GM12878 (cell line): ENCODE measurements at regions not wholly inside any gene's neighbourhood (a gene's known extent, or its start where the extent isn't known, plus 50 kb on each side); places are given as distances from the start of the nearest gene placed in this dataset.
"Not testable (repeated sequence)": the region's sequence is repeated elsewhere in the genome, so short reads cannot be mapped to it uniquely, and the experiment has no call there.

Source experiments
- ATAC-seq: fragments of 200-7000 bp; cut with Tn5 transposase; 3 replicates; pipeline ENCODE4 v1.9.1; 2020; ENCODE audit warnings: mild to moderate bottlenecking, moderate library complexity
- BruUV-seq: library from RNA; stranded (reverse); fragments of 400-500 nt; replicated peaks from 2 replicates; lab custom pipeline; 2021; lab: Mats Ljungman, UMichigan
- CTCF ChIA-PET: fragments of 300-600 bp; sonication (Branson Sonifier 250); formaldehyde crosslinking; extraction: SDS; loops from one replicate; lab custom pipeline; 2021; ENCODE audit warnings: inconsistent platforms; lab: Yijun Ruan, JAX
- POLR2A ChIA-PET: fragments of 350-600 bp; formaldehyde crosslinking; extraction: SDS; loops from one replicate; lab custom pipeline; 2021; ENCODE audit warnings: inconsistent platforms; lab: Charles Lee
- RAD21 ChIA-PET: fragments of 300-600 bp; sonication (Branson Sonifier 250); formaldehyde crosslinking; loops from one replicate; lab custom pipeline; 2023; ENCODE audit warnings: antibody characterized with exemption; ENCODE audit not compliant: unreplicated experiment; lab: Charles Lee
- SMC1A ChIA-PET: fragments of 300-600 bp; sonication (Branson Sonifier 250); formaldehyde crosslinking; loops from one replicate; lab custom pipeline; 2023; ENCODE audit not compliant: unreplicated experiment, uncharacterized antibody; lab: Charles Lee
- DNase-seq: peaks from one replicate; pipeline ENCODE4 v3.0.0-alpha.2; 2011; ENCODE audit warnings: low read depth, low spot score
- FAIRE-seq: peaks from 3 replicates; lab custom pipeline; 2011; peaks lifted over from hg19 to GRCh38; lab: Jason Lieb, UNC
- H2AFZ ChIP-seq: 2 replicates; pipeline ENCODE4 v1.6.0; 2011; ENCODE audit warnings: low read depth, low read length, control low read depth; ENCODE audit not compliant: control insufficient read depth
- H3K27ac ChIP-seq: 2 replicates; pipeline ENCODE4 v1.5.1; 2011; ENCODE audit warnings: control low read depth; ENCODE audit not compliant: control insufficient read depth, insufficient read depth
- H3K27me3 ChIP-seq, 2 experiments: replicated peaks in 1 of 2; 2 replicates each; pipeline versions ENCODE4 v1.6.0 to v1.6.1; 2011; ENCODE audit warnings: low read length in 1 of 2; ENCODE audit not compliant: control insufficient read depth in 2 of 2, insufficient read depth in 2 of 2
- H3K36me3 ChIP-seq, 2 experiments: 2 replicates each; pipeline ENCODE4 v1.5.1; 2011; ENCODE audit warnings: low read length in 1 of 2; ENCODE audit not compliant: control insufficient read depth in 2 of 2, insufficient read depth in 2 of 2
- H3K4me1 ChIP-seq: 2 replicates; pipeline ENCODE4 v1.6.1; 2011; ENCODE audit warnings: mild to moderate bottlenecking, low read length, moderate library complexity, mixed read lengths; ENCODE audit not compliant: control insufficient read depth, insufficient read depth
- H3K4me2 ChIP-seq: 2 replicates; pipeline ENCODE4 v1.6.0; 2011; ENCODE audit warnings: control low read depth; ENCODE audit not compliant: control insufficient read depth, insufficient read depth
- H3K4me3 ChIP-seq: fragments of 200-600 bp; sonication (generic); 2 replicates; pipeline ENCODE4 v1.5.1; 2016
- H3K79me2 ChIP-seq: 2 replicates; pipeline ENCODE4 v1.6.0; 2011; ENCODE audit warnings: low read length; ENCODE audit not compliant: control insufficient read depth, insufficient read depth
- H3K9ac ChIP-seq: 2 replicates; pipeline ENCODE4 v1.8.0; 2011; ENCODE audit warnings: low read length, control low read depth, mixed read lengths; ENCODE audit not compliant: control insufficient read depth, insufficient read depth
- H3K9me3 ChIP-seq: replicated peaks from 3 replicates; pipeline ENCODE4 v1.5.1; 2011; ENCODE audit warnings: mild to moderate bottlenecking, low read length; ENCODE audit not compliant: control insufficient read depth, insufficient read depth
- H4K20me1 ChIP-seq: 2 replicates; pipeline ENCODE4 v1.6.0; 2011; ENCODE audit not compliant: control insufficient read depth, insufficient read depth
- WGBS: methylation state at CpG from one replicate; pipeline ENCODE4 v1.1.6; 2016; ENCODE audit warnings: low lambda C conversion rate; ENCODE audit not compliant: insufficient replicate concordance, insufficient coverage; ENCODE audit errors: missing lambda C conversion rate; 5-methylcytosine and 5-hydroxymethylcytosine counted together
- in situ Hi-C: fragments of 300-500 bp; cut with MboI; formaldehyde crosslinking; loops from 9 replicates; pipeline ENCODE4 v1.14.3; 2018; ENCODE audit warnings: mixed read lengths
- intact Hi-C: fragments of 100-400 bp; cut with micrococcal nuclease; formaldehyde crosslinking; loops from one replicate; pipeline ENCODE4 v1.14.2; 2022; ENCODE audit not compliant: unreplicated experiment

GRCh38 chr10:30696416-30697185 lies 67.0 kb upstream of the LYZL2 start:
- BruUV-seq = not testable (repeated sequence)

GRCh38 chr10:30695481-30696236 lies 66.1 kb upstream of the LYZL2 start:
- not testable (repeated sequence) for BruUV-seq

More at GRCh38 chr10:30696416-30697185, 67.0 kb upstream of the LYZL2 start:
- H3K4me1 ChIP-seq, intact Hi-C loops, H3K36me3 ChIP-seq, H3K4me2 ChIP-seq, H3K27me3 ChIP-seq, H2AFZ ChIP-seq, H4K20me1 ChIP-seq, in situ Hi-C loops, H3K79me2 ChIP-seq, FAIRE-seq, DNase-seq, H3K9me3 ChIP-seq, H3K27ac ChIP-seq, H3K9ac ChIP-seq, H3K4me3 ChIP-seq: not testable (repeated sequence)
- SMC1A ChIA-PET = interaction anchor here (0.8 to 2.9 kb wide), 5 partner anchors 9 to 87 kb away, joined by 3 to 18 read pairs (median 5); no protein-coding TSS in a partner anchor
- RAD21 ChIA-PET = interaction anchor here (1.1 to 2.4 kb wide), 3 partner anchors 9 to 1111 kb away, joined by 3 to 7 read pairs (median 4); no protein-coding TSS in a partner anchor
- POLR2A ChIA-PET = interaction anchor here (0.8 kb wide), 1 partner anchor 1233 kb away, joined by 3 read pairs; no protein-coding TSS in a partner anchor
- CTCF ChIA-PET = interaction anchor here (1.3 to 3.3 kb wide), 6 partner anchors 9 to 26 kb away, joined by 3 to 34 read pairs (median 5); no protein-coding TSS in a partner anchor
- WGBS = 64% methylated on average over 8 of the region's 10 CpGs
- peak; percentile 12; the same call in 2 of the 3 replicates for ATAC-seq

More at GRCh38 chr10:30695481-30696236, 66.1 kb upstream of the LYZL2 start:
- H4K20me1 ChIP-seq, H3K4me3 ChIP-seq, H3K79me2 ChIP-seq, in situ Hi-C loops, H3K9ac ChIP-seq, intact Hi-C loops, H3K36me3 ChIP-seq, ATAC-seq, H3K9me3 ChIP-seq, FAIRE-seq, H3K4me2 ChIP-seq, H2AFZ ChIP-seq, H3K4me1 ChIP-seq, DNase-seq, H3K27ac ChIP-seq, H3K27me3 ChIP-seq: not testable (repeated sequence)
- RAD21 ChIA-PET = interaction anchor here (1.5 kb wide), 1 partner anchor 10 kb away, joined by 4 read pairs; no protein-coding TSS in a partner anchor
- POLR2A ChIA-PET = interaction anchor here (0.8 kb wide), 1 partner anchor 1234 kb away, joined by 3 read pairs; no protein-coding TSS in a partner anchor
- 90% methylated on average over 18 of the region's 18 CpGs for WGBS
- CTCF ChIA-PET = interaction anchor here (1.3 to 3.3 kb wide), 6 partner anchors 8 to 25 kb away, joined by 3 to 34 read pairs (median 5); no protein-coding TSS in a partner anchor
- SMC1A ChIA-PET = interaction anchor here (0.8 to 2.9 kb wide), 3 partner anchors 8 to 88 kb away, joined by 3 to 18 read pairs (median 9); no protein-coding TSS in a partner anchor
